Breast epithelium (tissue), 4 donors: ENCODE measurements at regions not wholly inside any gene's neighbourhood (a gene's known extent, or its start where the extent isn't known, plus 50 kb on each side); places are given as distances from the start of the nearest gene placed in this dataset.

Experiments
- DNase-seq, 2 donors: peaks; one replicate each; pipeline ENCODE4 v3.0.0-alpha.2; 2019; ENCODE audit warnings: low spot score in 2 of 2
- H3K27ac ChIP-seq, 2 donors: fragments of 200-600 bp; sonication (generic) in 1 of 2; one replicate each; pipeline ENCODE4 v1.5.1; 2016 to 2019; ENCODE audit warnings: mild to moderate bottlenecking in 1 of 2
- H3K27me3 ChIP-seq, 2 donors: fragments of 200-600 bp; sonication (generic) in 1 of 2; one replicate each; pipeline versions ENCODE4 v1.5.1 to v1.6.0; 2017 to 2019; ENCODE audit warnings: control low read depth in 1 of 2, mild to moderate bottlenecking in 1 of 2
- H3K36me3 ChIP-seq: fragments of 200-600 bp; one replicate; pipeline ENCODE4 v1.5.1; 2019
- H3K4me1 ChIP-seq, 2 donors: fragments of 200-600 bp; sonication (generic); one replicate each; pipeline ENCODE4 v1.5.1; 2016 to 2019; ENCODE audit warnings: control low read depth in 1 of 2
- H3K4me3 ChIP-seq, 3 donors: fragments of 200-600 bp; sonication (generic); 1 replicate in 2 of 3; 2 replicates in 1 of 3; pipeline ENCODE4 v1.5.1; 2016 to 2019; ENCODE audit warnings: mild to moderate bottlenecking in 3 of 3, moderate library complexity in 2 of 3
- H3K9me3 ChIP-seq, 2 donors: fragments of 200-600 bp; sonication (generic) in 1 of 2; one replicate each; pipeline ENCODE4 v1.5.1; 2016 to 2019; ENCODE audit warnings: control low read depth in 1 of 2
- CTCF ChIP-seq, 3 donors: fragments of 450-650 bp; IDR thresholded peaks; one replicate each; pipeline ENCODE4 v1.5.1; 2016 to 2017; ENCODE audit warnings: antibody characterized with exemption in 3 of 3, mild to moderate bottlenecking in 3 of 3, moderate library complexity in 3 of 3
- POLR2A ChIP-seq: fragments of 450-650 bp; IDR thresholded peaks from one replicate; pipeline ENCODE4 v1.6.1; 2016; ENCODE audit warnings: antibody characterized with exemption, mild to moderate bottlenecking, moderate library complexity
- POLR2AphosphoS5 ChIP-seq, 3 donors: sonication (generic); formaldehyde crosslinking; IDR thresholded peaks; one replicate each; pipeline ENCODE4 v1.6.1; 2017; ENCODE audit warnings: antibody characterized with exemption in 3 of 3
- intact Hi-C: fragments of 100-400 bp; cut with DNase I; formaldehyde crosslinking; loops from one replicate; pipeline ENCODE4 v1.15.1; 2023; ENCODE audit warnings: low total_unique reads

GRCh38 chr9:107738789-107739188, 249.2 kb upstream of the KLF4 start:
- H3K36me3 ChIP-seq, result no peaks in the 10 kb centered on the region
- intact Hi-C loops, result no loop called here
- DNase-seq, result no peak
- no peaks in the 10 kb centered on the region for H3K9me3 ChIP-seq
- TF ChIP-seq POLR2A (no peak), CTCF (IDR thresholded peaks at IDR 0.05) (no peak), POLR2AphosphoS5 (IDR thresholded peaks at IDR 0.05) (no peak)
- H3K4me1 ChIP-seq, result peaks cover 3 to 5% of the 10 kb centered on the region in 2 donors
- no peaks in the 10 kb centered on the region for H3K27me3 ChIP-seq
- peak overlapping the region; percentile 58 to 80 for H3K27ac ChIP-seq
- no peak overlapping the region for H3K4me3 ChIP-seq

- peaks cover 8% of the 10 kb centered on the region in 2 donors for H3K4me1 ChIP-seq
- peak overlapping the region; percentile 58 to 80 for H3K27ac ChIP-seq
- no peak for DNase-seq
- no peaks in the 10 kb centered on the region for H3K9me3 ChIP-seq
- TF ChIP-seq POLR2A (no peak), POLR2AphosphoS5 (IDR thresholded peaks at IDR 0.05) (peak in 1 of 3 donors; percentile 39), CTCF (IDR thresholded peaks at IDR 0.05) (no peak)
- H3K27me3 ChIP-seq, result no peaks in the 10 kb centered on the region
- no peaks in the 10 kb centered on the region for H3K36me3 ChIP-seq
- intact Hi-C loops, result no loop called here
- H3K4me3 ChIP-seq, result no peak overlapping the region
These were observed 248.6 kb upstream of the KLF4 start for GRCh38 chr9:107737987-107738743.

- Histone ChIP-seq H3K27me3 (no peaks in the 10 kb centered on the region), H3K36me3 (no peaks in the 10 kb centered on the region), H3K4me1 (peaks cover 8% of the 10 kb centered on the region in 2 donors), H3K4me3 (no peak overlapping the region), H3K27ac (peak overlapping the region in 1 of 2 donors; percentile 58), H3K9me3 (no peaks in the 10 kb centered on the region)
- TF ChIP-seq CTCF (IDR thresholded peaks at IDR 0.05), result no peak
- TF ChIP-seq POLR2A, result no peak
- TF ChIP-seq POLR2AphosphoS5 (IDR thresholded peaks at IDR 0.05), result no peak
- no peak for DNase-seq
- intact Hi-C loops, result no loop called here
These were observed 248.0 kb upstream of the KLF4 start for GRCh38 chr9:107737610-107737986.

DNA sequence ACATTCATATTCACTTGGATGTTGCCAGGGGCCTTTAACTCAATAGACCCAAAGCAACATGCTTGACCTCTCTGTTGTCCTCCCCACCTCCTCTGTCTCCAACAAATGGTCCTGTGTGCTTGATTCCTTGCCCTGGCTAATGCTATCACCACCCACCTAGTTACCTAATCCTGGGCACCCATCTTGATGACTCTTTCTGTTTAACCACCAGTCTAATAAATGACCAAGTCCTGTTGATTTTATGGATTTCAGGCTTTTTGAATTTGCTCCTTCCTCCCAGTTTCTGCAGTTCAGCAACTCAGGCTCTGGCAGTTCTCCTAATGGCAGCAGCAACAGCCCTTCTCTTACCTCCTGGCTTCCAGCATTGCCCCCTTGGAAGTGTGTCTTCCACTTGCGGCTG, 246.3 kb upstream of the KLF4 start:
- no peaks in the 10 kb centered on the region for H3K36me3 ChIP-seq
- no peaks in the 10 kb centered on the region for H3K27me3 ChIP-seq
- DNase-seq, result no peak
- TF ChIP-seq POLR2A (no peak), CTCF (IDR thresholded peaks at IDR 0.05) (no peak), POLR2AphosphoS5 (IDR thresholded peaks at IDR 0.05) (no peak)
- H3K27ac ChIP-seq, result no peak overlapping the region
- H3K9me3 ChIP-seq, result no peaks in the 10 kb centered on the region
- no peak overlapping the region for H3K4me3 ChIP-seq
- intact Hi-C loops, result no loop called here
- peaks cover 8% of the 10 kb centered on the region in 2 donors for H3K4me1 ChIP-seq

DNA sequence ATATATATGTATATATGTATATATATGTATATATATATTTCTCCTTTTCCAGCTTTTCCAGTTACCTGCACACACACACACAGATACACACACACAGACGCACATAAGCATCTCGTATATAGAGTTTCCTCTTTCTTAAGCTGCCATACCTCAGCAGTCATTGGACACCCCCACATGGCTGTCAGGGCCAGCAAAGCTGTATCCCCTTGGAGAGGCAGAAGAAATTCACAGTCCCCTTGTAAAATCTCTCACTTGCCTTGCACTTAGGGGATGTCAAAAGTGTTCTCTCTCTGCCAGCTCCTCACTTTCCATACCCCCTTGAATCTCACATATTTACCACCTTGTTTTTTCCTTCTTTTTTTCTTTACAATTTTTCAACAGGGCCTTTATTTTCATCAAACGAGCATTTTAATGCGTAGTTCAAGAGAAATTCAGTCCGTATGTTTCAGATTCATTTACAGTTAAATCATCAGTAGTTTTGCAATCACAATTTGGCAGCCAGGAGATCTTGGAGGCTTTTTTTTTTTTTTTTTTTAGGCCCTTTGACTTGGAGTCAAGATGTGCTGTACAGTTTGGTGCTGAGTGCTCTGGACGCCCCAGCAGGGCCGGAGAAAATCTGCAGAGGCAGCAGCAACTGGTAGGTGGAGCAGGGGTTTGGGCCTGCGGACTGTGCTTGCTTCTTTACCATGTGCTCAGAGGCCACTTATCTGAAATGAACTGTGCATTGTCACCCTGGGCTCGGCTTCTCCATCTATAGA, 244.9 kb upstream of the KLF4 start:
- H3K27ac ChIP-seq, result peak overlapping the region; percentile 60 to 86
- intact Hi-C loops, result no loop called here
- no peaks in the 10 kb centered on the region for H3K36me3 ChIP-seq
- H3K4me3 ChIP-seq, result no peak overlapping the region
- TF ChIP-seq CTCF (IDR thresholded peaks at IDR 0.05), result no peak
- TF ChIP-seq POLR2A, result no peak
- no peak for TF ChIP-seq POLR2AphosphoS5 (IDR thresholded peaks at IDR 0.05)
- DNase-seq, result no peak
- no peaks in the 10 kb centered on the region for H3K27me3 ChIP-seq
- no peaks in the 10 kb centered on the region for H3K9me3 ChIP-seq
- H3K4me1 ChIP-seq, result peaks cover 8% of the 10 kb centered on the region in 2 donors
